ENCODE measurements at regions not wholly inside any gene's neighbourhood (a gene's known extent, or its start where the extent isn't known, plus 50 kb on each side); places are given as distances from the start of the nearest gene placed in this dataset.

DNA sequence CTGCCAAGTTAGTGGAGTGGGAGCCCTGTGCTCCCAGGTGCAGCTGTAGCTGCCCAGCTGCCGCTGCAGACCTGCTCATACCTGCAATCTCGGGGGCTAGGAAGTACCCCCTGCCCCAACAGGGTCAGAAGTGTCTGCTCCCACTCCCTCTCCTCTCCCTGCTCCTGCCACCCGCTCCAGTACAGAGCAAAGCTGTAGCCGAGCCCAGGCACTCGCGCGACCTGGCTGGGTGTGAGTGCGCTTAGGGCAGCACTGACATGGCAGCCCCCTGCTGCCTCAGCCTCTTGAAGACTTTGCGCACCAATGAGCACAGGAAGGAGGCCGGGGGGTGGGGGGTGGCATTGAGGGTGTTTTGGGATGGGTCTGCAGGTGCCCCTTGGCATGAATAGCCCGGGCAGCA is 1951.4 kb downstream of the SUCLG1 start:
- TF ChIP-seq, protein P1, sequence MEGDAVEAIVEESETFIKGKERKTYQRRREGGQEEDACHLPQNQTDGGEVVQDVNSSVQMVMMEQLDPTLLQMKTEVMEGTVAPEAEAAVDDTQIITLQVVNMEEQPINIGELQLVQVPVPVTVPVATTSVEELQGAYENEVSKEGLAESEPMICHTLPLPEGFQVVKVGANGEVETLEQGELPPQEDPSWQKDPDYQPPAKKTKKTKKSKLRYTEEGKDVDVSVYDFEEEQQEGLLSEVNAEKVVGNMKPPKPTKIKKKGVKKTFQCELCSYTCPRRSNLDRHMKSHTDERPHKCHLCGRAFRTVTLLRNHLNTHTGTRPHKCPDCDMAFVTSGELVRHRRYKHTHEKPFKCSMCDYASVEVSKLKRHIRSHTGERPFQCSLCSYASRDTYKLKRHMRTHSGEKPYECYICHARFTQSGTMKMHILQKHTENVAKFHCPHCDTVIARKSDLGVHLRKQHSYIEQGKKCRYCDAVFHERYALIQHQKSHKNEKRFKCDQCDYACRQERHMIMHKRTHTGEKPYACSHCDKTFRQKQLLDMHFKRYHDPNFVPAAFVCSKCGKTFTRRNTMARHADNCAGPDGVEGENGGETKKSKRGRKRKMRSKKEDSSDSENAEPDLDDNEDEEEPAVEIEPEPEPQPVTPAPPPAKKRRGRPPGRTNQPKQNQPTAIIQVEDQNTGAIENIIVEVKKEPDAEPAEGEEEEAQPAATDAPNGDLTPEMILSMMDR (IDR thresholded peaks at IDR 0.05): no peak
- no peak for TF ChIP-seq POLR2A (IDR thresholded peaks at IDR 0.05)
